NCI-H82 treated with DMSO at 0.1 percent for 48 hours (cell line): ENCODE measurements at regions not wholly inside any gene's neighbourhood (a gene's known extent, or its start where the extent isn't known, plus 50 kb on each side); places are given as distances from the start of the nearest gene placed in this dataset.

ENCODE experiments used
- DNase-seq: peaks from one replicate; lab custom pipeline; 2025; ENCODE audit not compliant: unreplicated experiment; lab: John Stamatoyannopoulos, UW

- no peak for DNase-seq
Measured at GRCh38 chr2:240296104-240296406, 139.4 kb upstream of the GPC1 start.

GRCh38 chr2:240296476-240297255 is 138.8 kb upstream of the GPC1 start:
- DNase-seq, result no peak

- DNase-seq, result no peak
Measured at GRCh38 chr2:240297256-240298116, 138.0 kb upstream of the GPC1 start.

GRCh38 chr2:240298117-240298790 is 137.2 kb upstream of the GPC1 start:
- no peak for DNase-seq

- DNase-seq, result no peak
Measured at GRCh38 chr2:240298803-240299709, 136.4 kb upstream of the GPC1 start.

- DNase-seq, result no peak
Measured at GRCh38 chr2:240299710-240300068, 135.8 kb upstream of the GPC1 start.

- DNase-seq, result no peak
Measured at GRCh38 chr2:240300261-240300821, 135.1 kb upstream of the GPC1 start.

GRCh38 chr2:240300840-240301239 is 134.6 kb upstream of the GPC1 start:
- DNase-seq, result no peak

- DNase-seq, result no peak
Measured at GRCh38 chr2:240301256-240301795, 134.1 kb upstream of the GPC1 start.

- no peak for DNase-seq
Measured at GRCh38 chr2:240302041-240302440, 133.4 kb upstream of the GPC1 start.

- DNase-seq, result no peak
Measured at GRCh38 chr2:240302933-240303595, 132.4 kb upstream of the GPC1 start.

- DNase-seq, result no peak
Measured at GRCh38 chr2:240303896-240304745, 131.3 kb upstream of the GPC1 start.

GRCh38 chr2:240304746-240305161 is 130.7 kb upstream of the GPC1 start:
- DNase-seq, result no peak

- no peak for DNase-seq
Measured at GRCh38 chr2:240305369-240305962, 130.0 kb upstream of the GPC1 start.

GRCh38 chr2:240306185-240306584 is 129.3 kb upstream of the GPC1 start:
- DNase-seq, result no peak

- DNase-seq, result no peak
Measured at GRCh38 chr2:240308111-240308651, 127.3 kb upstream of the GPC1 start.

- DNase-seq, result no peak
Measured at GRCh38 chr2:240309214-240309613, 126.2 kb upstream of the GPC1 start.

- DNase-seq, result no peak
Measured at GRCh38 chr2:240310201-240310600, 125.3 kb upstream of the GPC1 start.
